Loucy (cell line): ENCODE measurements at regions not wholly inside any gene's neighbourhood (a gene's known extent, or its start where the extent isn't known, plus 50 kb on each side); places are given as distances from the start of the nearest gene placed in this dataset.

Experiments
- CTCF ChIP-seq: fragments of 200-600 bp; sonication (generic); conservative IDR thresholded peaks from 2 replicates; pipeline ENCODE4 v1.5.1; 2014; ENCODE audit warnings: mild to moderate bottlenecking, antibody characterized with exemption, low read length
- EZH2phosphoT487 ChIP-seq: fragments of 200-600 bp; IDR thresholded peaks from 2 replicates; pipeline ENCODE4 v1.6.1; 2018; ENCODE audit warnings: antibody characterized with exemption, mild to moderate bottlenecking, moderate library complexity, borderline replicate concordance

DNA sequence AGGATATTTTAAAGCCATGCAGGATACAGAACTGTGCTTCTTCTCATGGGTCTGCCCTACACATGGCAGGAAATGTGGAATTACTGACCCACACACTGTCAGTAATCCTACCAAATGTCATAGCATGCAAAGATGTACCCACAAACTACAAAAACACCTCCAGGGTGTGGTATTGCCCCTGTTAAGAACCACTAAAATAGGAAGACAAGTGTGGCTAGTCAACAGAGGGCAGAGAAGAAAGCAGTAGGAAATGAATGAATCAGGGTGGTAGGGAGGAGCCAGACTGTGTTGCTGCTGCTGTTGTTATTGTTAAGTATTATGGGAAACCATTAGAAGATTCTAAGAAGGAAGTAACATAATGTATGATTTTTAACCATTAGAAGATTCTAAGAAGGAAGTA, 556.7 kb upstream of the ACVR2A start:
- TF ChIP-seq CTCF: no peak
- TF ChIP-seq EZH2phosphoT487: no peak
